Activated T-helper 2 cell treated with anti-CD3 and anti-CD28 coated beads, Interferon-gamma antibody, Interleukin-2, Interleukin-4, amounts not matched to agents 10 μg/mL and 5 μg/mL and 100 μg/mL, durations not matched to agents 14 hours and 24 hours and 36 hours (primary cell): ENCODE measurements at regions not wholly inside any gene's neighbourhood (a gene's known extent, or its start where the extent isn't known, plus 50 kb on each side); places are given as distances from the start of the nearest gene placed in this dataset.
"Not testable (repeated sequence)": the region's sequence is repeated elsewhere in the genome, so short reads cannot be mapped to it uniquely, and the experiment has no call there.

ENCODE experiments used
- DNase-seq: peaks from one replicate; pipeline ENCODE4 v3.0.0; 2021; ENCODE audit warnings: low spot score
- H3K27ac Mint-ChIP-seq: one replicate; pipeline ENCODE4 v1.8.0; 2021; ENCODE audit warnings: mixed read lengths
- H3K27me3 Mint-ChIP-seq: one replicate; pipeline ENCODE4 v1.8.0; 2021; ENCODE audit warnings: low read depth, mixed read lengths
- H3K36me3 Mint-ChIP-seq: one replicate; pipeline ENCODE4 v1.8.0; 2021; ENCODE audit warnings: low read depth, mixed read lengths
- H3K4me1 Mint-ChIP-seq: one replicate; pipeline ENCODE4 v1.8.0; 2021; ENCODE audit warnings: low read depth, mixed read lengths
- H3K4me3 Mint-ChIP-seq: one replicate; pipeline ENCODE4 v1.8.0; 2021; ENCODE audit warnings: low read depth, mild to moderate bottlenecking, moderate library complexity, mixed read lengths
- H3K9me3 Mint-ChIP-seq: one replicate; pipeline ENCODE4 v1.8.0; 2021; ENCODE audit warnings: mixed read lengths
- intact Hi-C: fragments of 100-400 bp; cut with micrococcal nuclease; formaldehyde crosslinking; loops from one replicate; pipeline ENCODE4 v1.15.1; 2023

- H3K4me3 Mint-ChIP-seq, H3K36me3 Mint-ChIP-seq, intact Hi-C loops, H3K4me1 Mint-ChIP-seq, H3K27ac Mint-ChIP-seq, H3K27me3 Mint-ChIP-seq, DNase-seq, H3K9me3 Mint-ChIP-seq: not testable (repeated sequence)
These were observed 269.9 kb downstream of the RPIA start for GRCh38 chr2:88961323-88961722.

GRCh38 chr2:88967844-88968243, 276.4 kb downstream of the RPIA start:
- Mint-ChIP-seq H3K9me3 (no peaks in the 10 kb centered on the region), H3K27me3 (no peaks in the 10 kb centered on the region), H3K27ac (no peak overlapping the region), H3K36me3 (no peaks in the 10 kb centered on the region), H3K4me1 (no peaks in the 10 kb centered on the region), H3K4me3 (no peak overlapping the region)
- intact Hi-C loops, result no loop called here
- DNase-seq, result no peak

GRCh38 chr2:88978011-88978410, 286.5 kb downstream of the RPIA start:
- H3K4me3 Mint-ChIP-seq, H3K9me3 Mint-ChIP-seq, DNase-seq, H3K27me3 Mint-ChIP-seq, H3K4me1 Mint-ChIP-seq, H3K36me3 Mint-ChIP-seq, H3K27ac Mint-ChIP-seq, intact Hi-C loops: not testable (repeated sequence)

- H3K9me3 Mint-ChIP-seq, H3K4me1 Mint-ChIP-seq, H3K36me3 Mint-ChIP-seq, H3K27ac Mint-ChIP-seq, H3K4me3 Mint-ChIP-seq, intact Hi-C loops, H3K27me3 Mint-ChIP-seq, DNase-seq: not testable (repeated sequence)
These were observed 287.0 kb downstream of the RPIA start for GRCh38 chr2:88978446-88978845.

- H3K27ac Mint-ChIP-seq, H3K9me3 Mint-ChIP-seq, H3K27me3 Mint-ChIP-seq, H3K36me3 Mint-ChIP-seq, H3K4me1 Mint-ChIP-seq, DNase-seq, intact Hi-C loops, H3K4me3 Mint-ChIP-seq: not testable (repeated sequence)
These were observed 292.6 kb downstream of the RPIA start for GRCh38 chr2:88984079-88984478.

GRCh38 chr2:88986721-88987330, 295.4 kb downstream of the RPIA start:
- H3K36me3 Mint-ChIP-seq, H3K4me1 Mint-ChIP-seq, intact Hi-C loops, H3K27me3 Mint-ChIP-seq, H3K9me3 Mint-ChIP-seq, H3K4me3 Mint-ChIP-seq, H3K27ac Mint-ChIP-seq, DNase-seq: not testable (repeated sequence)

GRCh38 chr2:88988617-88989016, 297.1 kb downstream of the RPIA start:
- DNase-seq, H3K9me3 Mint-ChIP-seq, H3K4me3 Mint-ChIP-seq, H3K27ac Mint-ChIP-seq, H3K36me3 Mint-ChIP-seq, intact Hi-C loops, H3K27me3 Mint-ChIP-seq, H3K4me1 Mint-ChIP-seq: not testable (repeated sequence)

GRCh38 chr2:88992819-88993218, 301.3 kb downstream of the RPIA start:
- DNase-seq, H3K4me1 Mint-ChIP-seq, intact Hi-C loops, H3K9me3 Mint-ChIP-seq, H3K36me3 Mint-ChIP-seq, H3K4me3 Mint-ChIP-seq, H3K27me3 Mint-ChIP-seq, H3K27ac Mint-ChIP-seq: not testable (repeated sequence)

GRCh38 chr2:88994856-88995255, 303.4 kb downstream of the RPIA start:
- H3K9me3 Mint-ChIP-seq, H3K36me3 Mint-ChIP-seq, H3K4me1 Mint-ChIP-seq, H3K27ac Mint-ChIP-seq, H3K4me3 Mint-ChIP-seq, intact Hi-C loops, H3K27me3 Mint-ChIP-seq, DNase-seq: not testable (repeated sequence)

GRCh38 chr2:88996588-88996987, 305.1 kb downstream of the RPIA start:
- H3K36me3 Mint-ChIP-seq, H3K4me3 Mint-ChIP-seq, H3K4me1 Mint-ChIP-seq, DNase-seq, H3K27me3 Mint-ChIP-seq, H3K27ac Mint-ChIP-seq, intact Hi-C loops, H3K9me3 Mint-ChIP-seq: not testable (repeated sequence)

- Mint-ChIP-seq H3K27me3 (peaks cover 2% of the 10 kb centered on the region), H3K4me3 (no peak overlapping the region), H3K9me3 (no peaks in the 10 kb centered on the region), H3K36me3 (no peaks in the 10 kb centered on the region), H3K27ac (no peak overlapping the region), H3K4me1 (no peaks in the 10 kb centered on the region)
- intact Hi-C loops, result no loop called here
- no peak for DNase-seq
These were observed 307.9 kb downstream of the RPIA start for GRCh38 chr2:88999365-88999764.

GRCh38 chr2:89000235-89000634, 308.8 kb downstream of the RPIA start:
- no peak for DNase-seq
- H3K27ac Mint-ChIP-seq, result no peak overlapping the region
- H3K9me3 Mint-ChIP-seq, result no peaks in the 10 kb centered on the region
- no peaks in the 10 kb centered on the region for H3K36me3 Mint-ChIP-seq
- no peaks in the 10 kb centered on the region for H3K4me1 Mint-ChIP-seq
- intact Hi-C loops, result no loop called here
- H3K27me3 Mint-ChIP-seq, result peaks cover 2% of the 10 kb centered on the region
- no peak overlapping the region for H3K4me3 Mint-ChIP-seq

- H3K9me3 Mint-ChIP-seq, intact Hi-C loops, H3K4me3 Mint-ChIP-seq, H3K4me1 Mint-ChIP-seq, H3K27me3 Mint-ChIP-seq, DNase-seq, H3K36me3 Mint-ChIP-seq, H3K27ac Mint-ChIP-seq: not testable (repeated sequence)
These were observed 312.8 kb downstream of the RPIA start for GRCh38 chr2:89004238-89004637.

- H3K4me1 Mint-ChIP-seq, intact Hi-C loops, H3K4me3 Mint-ChIP-seq, H3K27me3 Mint-ChIP-seq, H3K27ac Mint-ChIP-seq, DNase-seq, H3K9me3 Mint-ChIP-seq, H3K36me3 Mint-ChIP-seq: not testable (repeated sequence)
These were observed 329.1 kb downstream of the RPIA start for GRCh38 chr2:89020566-89020965.
